NCI-H1436 (cell line): ENCODE measurements at regions not wholly inside any gene's neighbourhood (a gene's known extent, or its start where the extent isn't known, plus 50 kb on each side); places are given as distances from the start of the nearest gene placed in this dataset.
"Not testable (repeated sequence)": the region's sequence is repeated elsewhere in the genome, so short reads cannot be mapped to it uniquely, and the experiment has no call there.

Source experiments
- DNase-seq: peaks from one replicate; lab custom pipeline; 2025; lab: John Stamatoyannopoulos, UW

GRCh38 chr2:224109751-224110150 is 70.7 kb upstream of the SERPINE2 start:
- no peak for DNase-seq

DNA sequence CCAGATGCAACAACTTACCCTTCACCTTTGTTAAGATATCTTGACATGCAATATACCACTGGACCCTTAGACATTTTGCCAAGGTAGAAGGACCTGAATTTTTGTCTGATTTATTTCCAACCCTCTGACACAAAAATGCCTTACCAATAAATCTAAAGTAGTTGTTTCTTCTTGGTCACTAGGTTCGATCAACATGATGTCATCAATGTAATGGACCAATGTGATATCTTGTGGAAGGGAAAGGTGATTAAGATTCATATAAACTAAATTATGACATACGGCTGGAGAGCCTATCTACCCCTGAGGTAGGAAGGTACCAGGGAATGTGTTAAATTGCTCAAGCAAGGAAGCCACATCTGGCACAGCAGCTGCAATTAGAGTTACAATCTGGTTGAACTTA is 67.7 kb upstream of the SERPINE2 start:
- DNase-seq = no peak

- no peak for DNase-seq
These were observed 65.7 kb upstream of the SERPINE2 start for GRCh38 chr2:224104668-224105386.

DNA sequence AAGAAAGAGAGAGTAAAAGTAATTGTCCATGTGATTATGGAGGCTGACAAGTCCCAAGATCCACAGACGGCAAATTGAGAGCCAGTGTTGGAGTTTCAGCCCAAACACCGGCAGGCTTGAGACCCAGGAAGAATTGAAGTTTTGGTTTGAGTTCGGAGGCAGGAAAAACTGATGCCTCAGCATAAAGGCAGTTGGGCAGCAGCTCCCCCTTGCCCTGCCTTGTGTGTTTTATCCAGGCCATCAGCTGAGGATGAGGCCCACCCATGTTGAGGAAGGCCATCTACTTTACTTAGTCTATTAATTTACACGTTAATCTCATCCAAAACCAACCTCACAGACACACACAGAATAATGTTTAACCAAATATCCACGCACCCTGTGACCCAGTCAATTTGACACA is 64.6 kb upstream of the SERPINE2 start:
- DNase-seq = no peak

- no peak for DNase-seq
These were observed 63.9 kb upstream of the SERPINE2 start for GRCh38 chr2:224102991-224103390.

DNA sequence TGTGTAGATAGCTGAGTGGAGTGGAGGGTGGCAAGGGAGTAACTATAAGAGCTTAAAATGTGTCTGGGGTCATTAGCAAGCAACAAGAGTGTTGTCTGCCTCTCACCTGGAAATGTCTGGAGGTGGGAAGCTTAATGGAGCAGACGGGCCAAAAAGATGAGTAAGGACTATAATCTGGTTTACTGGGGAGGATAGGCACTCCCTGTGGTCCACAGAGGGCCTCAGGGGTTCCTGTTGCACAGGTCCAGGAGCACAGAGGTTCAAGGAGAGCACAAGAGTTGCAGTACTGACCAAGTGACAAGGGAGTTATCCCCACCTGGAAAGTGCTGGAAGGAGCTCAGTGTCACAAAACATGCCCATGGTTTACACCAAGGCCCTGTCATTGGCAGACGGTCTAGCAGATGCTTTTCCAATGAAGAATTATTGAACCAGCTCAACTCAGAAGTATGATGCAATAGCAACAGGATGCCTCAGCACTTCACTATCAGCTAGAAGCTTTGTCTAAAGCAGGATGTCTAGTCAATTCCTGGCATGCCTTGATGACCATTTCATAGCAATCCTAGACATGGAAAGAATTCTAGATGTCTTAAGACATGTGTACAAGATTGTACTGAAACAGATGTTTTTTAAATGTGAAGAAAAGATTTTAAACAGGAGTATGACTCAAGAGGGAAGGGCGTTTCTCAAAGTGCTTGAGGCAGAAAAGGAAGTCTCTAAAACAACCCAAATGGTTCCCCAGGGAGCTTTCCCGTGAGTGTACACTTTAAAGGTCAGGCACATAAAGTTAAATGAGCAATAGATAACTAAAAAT is 62.9 kb upstream of the SERPINE2 start:
- no peak for DNase-seq

DNA sequence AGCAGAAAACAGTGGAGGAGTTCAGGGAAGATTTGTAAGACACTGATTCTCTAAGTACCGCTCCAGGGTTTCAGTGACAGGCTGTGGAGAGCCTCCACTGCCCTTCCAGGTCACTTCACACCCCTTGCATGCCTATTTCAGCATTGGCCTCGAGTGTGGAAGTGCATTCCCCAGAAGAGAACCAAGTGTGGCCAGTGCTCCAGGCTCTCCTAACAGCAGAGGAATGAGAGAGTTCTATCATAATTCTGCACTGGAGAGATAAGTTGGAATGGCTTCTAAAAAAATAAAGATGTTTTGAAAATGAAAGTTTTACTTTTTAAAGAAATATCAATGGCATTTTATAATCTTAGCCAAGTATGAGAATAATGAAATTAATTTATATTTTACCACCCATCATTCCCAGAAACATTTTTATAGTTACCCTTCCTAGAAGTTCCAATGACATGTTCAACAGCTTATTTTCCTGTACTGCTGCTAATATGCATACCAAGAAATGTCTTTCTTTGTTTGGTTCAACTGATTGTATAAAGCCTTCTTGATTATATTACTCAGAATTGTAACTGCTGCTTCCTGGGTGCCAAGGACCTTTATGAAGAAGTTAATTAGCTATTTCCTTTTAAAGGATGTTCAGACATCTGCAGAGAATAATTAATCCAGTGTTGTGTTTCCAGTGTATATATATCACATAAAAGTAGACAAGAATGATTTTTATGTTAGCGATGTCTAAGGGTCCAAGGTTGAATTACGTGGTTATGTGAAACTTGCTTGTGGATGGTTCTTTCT is 61.0 kb upstream of the SERPINE2 start:
- no peak for DNase-seq

- no peak for DNase-seq
These were observed 59.6 kb upstream of the SERPINE2 start for GRCh38 chr2:224098481-224099230.

- DNase-seq = no peak
These were observed 55.3 kb upstream of the SERPINE2 start for GRCh38 chr2:224094413-224094812.

GRCh38 chr2:224091671-224092070 is 52.6 kb upstream of the SERPINE2 start:
- not testable (repeated sequence) for DNase-seq

GRCh38 chr2:224089606-224090005 is 50.5 kb upstream of the SERPINE2 start:
- DNase-seq = not testable (repeated sequence)
